AG10803 (cell line): ENCODE measurements at regions not wholly inside any gene's neighbourhood (a gene's known extent, or its start where the extent isn't known, plus 50 kb on each side); places are given as distances from the start of the nearest gene placed in this dataset.
"Not testable (repeated sequence)": the region's sequence is repeated elsewhere in the genome, so short reads cannot be mapped to it uniquely, and the experiment has no call there.

ENCODE experiments used
- DNase-seq: peaks from one replicate; pipeline ENCODE4 v3.0.0; 2010; ENCODE audit warnings: low read depth
- H3K4me3 ChIP-seq: 2 replicates; pipeline ENCODE4 v1.5.1; 2011; ENCODE audit warnings: mild to moderate bottlenecking, low read length, control low read depth
- CTCF ChIP-seq: conservative IDR thresholded peaks from 2 replicates; pipeline ENCODE4 v1.5.1; 2011; ENCODE audit warnings: mild to moderate bottlenecking, low read length, control low read depth, inconsistent platforms

GRCh38 chr13:24931450-24932251 is 164.3 kb upstream of the PABPC3 start:
- DNase-seq = no peak
- no peak overlapping the region for H3K4me3 ChIP-seq
- no peak for TF ChIP-seq CTCF

GRCh38 chr13:24933106-24934023 is 162.6 kb upstream of the PABPC3 start:
- H3K4me3 ChIP-seq = not testable (repeated sequence)
- peak; percentile 2 for DNase-seq

GRCh38 chr13:24934024-24934385 is 161.9 kb upstream of the PABPC3 start:
- DNase-seq, H3K4me3 ChIP-seq: not testable (repeated sequence)

GRCh38 chr13:24938966-24939365 is 157.0 kb upstream of the PABPC3 start:
- no peak for DNase-seq
- no peak for TF ChIP-seq CTCF
- H3K4me3 ChIP-seq = no peak overlapping the region

- not testable (repeated sequence) for H3K4me3 ChIP-seq, DNase-seq
Observed at GRCh38 chr13:24941023-24941713, 154.8 kb upstream of the PABPC3 start.

GRCh38 chr13:24943136-24943535 is 152.8 kb upstream of the PABPC3 start:
- no peak for TF ChIP-seq CTCF
- no peak for DNase-seq
- no peak overlapping the region for H3K4me3 ChIP-seq

GRCh38 chr13:24944073-24944472 is 151.9 kb upstream of the PABPC3 start:
- H3K4me3 ChIP-seq, DNase-seq: not testable (repeated sequence)

- not testable (repeated sequence) for DNase-seq, H3K4me3 ChIP-seq
Observed at GRCh38 chr13:24948977-24949376, 147.0 kb upstream of the PABPC3 start.

- not testable (repeated sequence) for DNase-seq, H3K4me3 ChIP-seq
Observed at GRCh38 chr13:24950611-24951010, 145.3 kb upstream of the PABPC3 start.

- peak overlapping the region; percentile 51 for H3K4me3 ChIP-seq
- not testable (repeated sequence) for DNase-seq
Observed at GRCh38 chr13:24967970-24968369, 128.0 kb upstream of the PABPC3 start.
